HL-60 (cell line): ENCODE measurements at regions not wholly inside any gene's neighbourhood (a gene's known extent, or its start where the extent isn't known, plus 50 kb on each side); places are given as distances from the start of the nearest gene placed in this dataset.

Source experiments
- DNase-seq, 2 experiments: peaks; one replicate each; pipeline ENCODE4 v3.0.0-alpha.2; 2010 to 2020; ENCODE audit warnings: low read depth in 1 of 2, low spot score in 1 of 2
- H3K27ac ChIP-seq: fragments of 250-450 bp; sonication (Bioruptor Pico); replicated peaks from 2 replicates; pipeline ENCODE4 v1.5.1; 2020; ENCODE audit warnings: mild to moderate bottlenecking, moderate library complexity
- H3K27me3 ChIP-seq: fragments of 250-450 bp; sonication (Bioruptor Pico); 2 replicates; pipeline ENCODE4 v1.5.1; 2021; ENCODE audit warnings: mild to moderate bottlenecking, moderate library complexity; ENCODE audit not compliant: insufficient read depth, poor library complexity, severe bottlenecking
- H3K4me3 ChIP-seq: replicated peaks from 2 replicates; pipeline ENCODE4 v1.5.1; 2011; ENCODE audit warnings: mild to moderate bottlenecking, control low read depth, low read length; ENCODE audit not compliant: insufficient read depth
- GABPA ChIP-seq: IDR thresholded peaks from 2 replicates; pipeline ENCODE4 v1.6.1; 2012; ENCODE audit warnings: low read depth
- POLR2AphosphoS5 ChIP-seq: IDR thresholded peaks from 2 replicates; pipeline ENCODE4 v1.6.1; 2012; ENCODE audit warnings: low read depth
- REST ChIP-seq: IDR thresholded peaks from 2 replicates; pipeline ENCODE4 v1.6.1; 2012; ENCODE audit warnings: low read depth; ENCODE audit not compliant: insufficient replicate concordance
- SPI1 ChIP-seq: IDR thresholded peaks from 2 replicates; pipeline ENCODE4 v1.6.1; 2012; ENCODE audit warnings: low read depth, mild to moderate bottlenecking, borderline replicate concordance
- TF ChIP-seq, protein P1 (sequence below): IDR thresholded peaks from one replicate; pipeline ENCODE4 v1.5.1; 2011; ENCODE audit warnings: low read length, control low read depth, inconsistent platforms; ENCODE audit not compliant: insufficient read depth

GRCh38 chr5:39863926-39864552 is 439.3 kb upstream of the DAB2 start:
- TF ChIP-seq REST (no peak), POLR2AphosphoS5 (no peak), SPI1 (no peak), GABPA (no peak)
- TF ChIP-seq, protein P1, sequence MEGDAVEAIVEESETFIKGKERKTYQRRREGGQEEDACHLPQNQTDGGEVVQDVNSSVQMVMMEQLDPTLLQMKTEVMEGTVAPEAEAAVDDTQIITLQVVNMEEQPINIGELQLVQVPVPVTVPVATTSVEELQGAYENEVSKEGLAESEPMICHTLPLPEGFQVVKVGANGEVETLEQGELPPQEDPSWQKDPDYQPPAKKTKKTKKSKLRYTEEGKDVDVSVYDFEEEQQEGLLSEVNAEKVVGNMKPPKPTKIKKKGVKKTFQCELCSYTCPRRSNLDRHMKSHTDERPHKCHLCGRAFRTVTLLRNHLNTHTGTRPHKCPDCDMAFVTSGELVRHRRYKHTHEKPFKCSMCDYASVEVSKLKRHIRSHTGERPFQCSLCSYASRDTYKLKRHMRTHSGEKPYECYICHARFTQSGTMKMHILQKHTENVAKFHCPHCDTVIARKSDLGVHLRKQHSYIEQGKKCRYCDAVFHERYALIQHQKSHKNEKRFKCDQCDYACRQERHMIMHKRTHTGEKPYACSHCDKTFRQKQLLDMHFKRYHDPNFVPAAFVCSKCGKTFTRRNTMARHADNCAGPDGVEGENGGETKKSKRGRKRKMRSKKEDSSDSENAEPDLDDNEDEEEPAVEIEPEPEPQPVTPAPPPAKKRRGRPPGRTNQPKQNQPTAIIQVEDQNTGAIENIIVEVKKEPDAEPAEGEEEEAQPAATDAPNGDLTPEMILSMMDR = no peak
- H3K4me3 ChIP-seq = no peak overlapping the region
- no peak overlapping the region for H3K27ac ChIP-seq
- no peaks in the 10 kb centered on the region for H3K27me3 ChIP-seq
- DNase-seq = no peak

GRCh38 chr5:39857041-39857440 is 432.3 kb upstream of the DAB2 start:
- H3K27me3 ChIP-seq = no peaks in the 10 kb centered on the region
- no peak overlapping the region for H3K4me3 ChIP-seq
- TF ChIP-seq GABPA (no peak), SPI1 (no peak), POLR2AphosphoS5 (no peak), REST (no peak)
- TF ChIP-seq, protein P1 = no peak
- peak in 1 of 2 experiments; percentile 43 for DNase-seq
- H3K27ac ChIP-seq = peak overlapping the region; percentile 44

DNA sequence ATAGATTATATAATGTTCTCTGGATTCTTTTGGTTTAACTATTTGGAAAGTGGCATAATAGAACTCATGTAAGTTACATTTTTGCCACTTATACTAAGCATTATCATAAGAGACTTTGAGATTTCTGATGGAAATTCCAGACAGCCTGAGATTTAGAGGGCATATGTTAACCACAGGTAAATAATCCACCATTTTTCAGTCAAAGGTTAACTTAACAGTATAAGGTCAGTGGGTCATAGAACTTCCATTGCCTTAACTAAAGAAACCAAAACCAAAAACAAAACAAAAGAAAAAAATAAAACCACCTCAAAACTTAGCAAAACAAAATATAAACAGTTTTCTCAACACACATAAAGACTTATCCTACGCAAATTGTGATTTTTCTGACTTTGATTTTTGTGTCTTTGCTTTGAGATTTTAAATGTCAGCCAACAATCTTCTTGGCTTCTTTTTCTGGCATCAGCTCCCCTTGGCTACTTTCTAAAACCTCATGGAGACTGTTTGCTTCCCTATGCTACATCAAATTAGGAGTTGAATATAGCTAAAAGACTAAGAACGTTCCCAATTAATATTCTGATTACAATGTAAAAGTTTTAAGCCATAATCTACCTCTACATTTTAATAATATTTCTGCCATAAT is 430.1 kb upstream of the DAB2 start:
- DNase-seq = no peak
- no peaks in the 10 kb centered on the region for H3K27me3 ChIP-seq
- no peak for TF ChIP-seq REST
- TF ChIP-seq SPI1 = no peak
- no peak for TF ChIP-seq POLR2AphosphoS5
- TF ChIP-seq, protein P1 = no peak
- no peak for TF ChIP-seq GABPA
- no peak overlapping the region for H3K27ac ChIP-seq
- no peak overlapping the region for H3K4me3 ChIP-seq
